H9 (cell line): ENCODE measurements at regions not wholly inside any gene's neighbourhood (a gene's known extent, or its start where the extent isn't known, plus 50 kb on each side); places are given as distances from the start of the nearest gene placed in this dataset.

Source experiments
- DNase-seq: peaks from one replicate; pipeline ENCODE4 v3.0.0-alpha.2; 2017
- H2AFZ ChIP-seq: one replicate; pipeline ENCODE4 v1.6.1; 2013; ENCODE audit warnings: mild to moderate bottlenecking, low read length, control low read depth, moderate library complexity
- H2AK5ac ChIP-seq: 2 replicates; pipeline ENCODE4 v1.6.1; 2013; ENCODE audit warnings: low read length, control low read depth, mixed read lengths; ENCODE audit not compliant: insufficient read length
- H2BK120ac ChIP-seq: one replicate; pipeline ENCODE4 v1.6.1; 2013; ENCODE audit warnings: low read depth, mild to moderate bottlenecking, low read length, control low read depth, inconsistent platforms; ENCODE audit not compliant: poor library complexity, severe bottlenecking
- H2BK12ac ChIP-seq: 2 replicates; pipeline ENCODE4 v1.6.1; 2013; ENCODE audit warnings: low read length, control low read depth, mixed read lengths, low read depth; ENCODE audit not compliant: insufficient read length
- H2BK15ac ChIP-seq: 2 replicates; pipeline ENCODE4 v1.6.1; 2013; ENCODE audit warnings: low read depth, low read length, control low read depth
- H2BK20ac ChIP-seq: one replicate; pipeline ENCODE4 v1.6.1; 2013; ENCODE audit warnings: low read depth, mild to moderate bottlenecking, low read length, control low read depth, inconsistent platforms; ENCODE audit not compliant: poor library complexity, severe bottlenecking
- H2BK5ac ChIP-seq: 2 replicates; pipeline ENCODE4 v1.6.1; 2013; ENCODE audit warnings: low read length, control low read depth, mixed read lengths; ENCODE audit not compliant: insufficient read length
- H3K14ac ChIP-seq: 2 replicates; pipeline ENCODE4 v1.6.1; 2013; ENCODE audit warnings: low read length, control low read depth; ENCODE audit not compliant: insufficient read depth
- H3K18ac ChIP-seq: 2 replicates; pipeline ENCODE4 v1.6.1; 2013; ENCODE audit warnings: low read depth, mild to moderate bottlenecking, mixed read lengths, low read length, control low read depth; ENCODE audit not compliant: insufficient read length
- H3K23ac ChIP-seq: 2 replicates; pipeline ENCODE4 v1.6.1; 2013; ENCODE audit warnings: low read length, control low read depth, mixed read lengths, low read depth; ENCODE audit not compliant: insufficient read length
- H3K23me2 ChIP-seq: 2 replicates; pipeline ENCODE4 v1.6.1; 2013; ENCODE audit warnings: low read depth, mild to moderate bottlenecking, mixed read lengths, low read length, control low read depth; ENCODE audit not compliant: insufficient read length, poor library complexity, severe bottlenecking
- H3K27ac ChIP-seq: 2 replicates; pipeline ENCODE4 v1.5.1; 2013; ENCODE audit warnings: low read length, control low read depth, mixed read lengths, low read depth; ENCODE audit not compliant: insufficient read length
- H3K27me3 ChIP-seq: 2 replicates; pipeline ENCODE4 v1.6.1; 2013; ENCODE audit warnings: low read length, control low read depth, inconsistent platforms; ENCODE audit not compliant: insufficient read depth
- H3K4ac ChIP-seq: 2 replicates; pipeline ENCODE4 v1.6.1; 2013; ENCODE audit warnings: low read depth, mild to moderate bottlenecking, control low read depth, inconsistent platforms, low read length, moderate library complexity
- H3K4me1 ChIP-seq: 2 replicates; pipeline ENCODE4 v1.6.1; 2013; ENCODE audit warnings: low read length, control low read depth, inconsistent platforms; ENCODE audit not compliant: insufficient read depth
- H3K4me2 ChIP-seq: 2 replicates; pipeline ENCODE4 v1.6.1; 2013; ENCODE audit warnings: low read length, control low read depth, mixed read lengths; ENCODE audit not compliant: insufficient read length, insufficient read depth
- H3K56ac ChIP-seq: 2 replicates; pipeline ENCODE4 v1.6.1; 2013; ENCODE audit warnings: low read depth, mild to moderate bottlenecking, mixed read lengths, low read length, control low read depth; ENCODE audit not compliant: insufficient read length
- H3K79me1 ChIP-seq: 2 replicates; pipeline ENCODE4 v1.6.1; 2013; ENCODE audit warnings: low read depth, mild to moderate bottlenecking, moderate library complexity, low read length, control low read depth, inconsistent platforms; ENCODE audit not compliant: insufficient read depth, poor library complexity, severe bottlenecking
- H3K79me2 ChIP-seq: 2 replicates; pipeline ENCODE4 v1.6.1; 2013; ENCODE audit warnings: low read length, control low read depth, inconsistent platforms; ENCODE audit not compliant: insufficient read depth
- H3K9ac ChIP-seq: 2 replicates; pipeline ENCODE4 v1.6.1; 2013; ENCODE audit warnings: low read length, control low read depth, mixed read lengths; ENCODE audit not compliant: insufficient read length; ENCODE audit errors: extremely low read depth
- H3K9me3 ChIP-seq: one replicate; pipeline ENCODE4 v1.6.1; 2013; ENCODE audit warnings: low read depth, low read length, inconsistent platforms; ENCODE audit not compliant: control insufficient read depth
- H3T11ph ChIP-seq: one replicate; pipeline ENCODE4 v1.6.1; 2013; ENCODE audit warnings: mild to moderate bottlenecking, low read length, control low read depth, inconsistent platforms
- H4K20me1 ChIP-seq: one replicate; pipeline ENCODE4 v1.6.1; 2013; ENCODE audit not compliant: control insufficient read depth, insufficient read length, insufficient read depth
- H4K5ac ChIP-seq: 2 replicates; pipeline ENCODE4 v1.6.1; 2013; ENCODE audit warnings: low read depth, mild to moderate bottlenecking, mixed read lengths, low read length, control low read depth; ENCODE audit not compliant: insufficient read length
- H4K8ac ChIP-seq: replicated peaks from 2 replicates; pipeline ENCODE4 v1.6.1; 2013; ENCODE audit warnings: low read length, control low read depth, mixed read lengths, low read depth; ENCODE audit not compliant: insufficient read length
- H4K91ac ChIP-seq: 2 replicates; pipeline ENCODE4 v1.6.1; 2013; ENCODE audit warnings: low read depth, mild to moderate bottlenecking, moderate library complexity, mixed read lengths, low read length, control low read depth; ENCODE audit not compliant: insufficient read length
- H3K27ac Mint-ChIP-seq, 3 experiments: 2 replicates in 2 of 3; 3 replicates in 1 of 3; pipeline ENCODE4 v1.8.0; 2020 to 2021; ENCODE audit warnings: mixed read lengths in 3 of 3, mild to moderate bottlenecking in 1 of 3, moderate library complexity in 1 of 3
- H3K27me3 Mint-ChIP-seq: 2 replicates; pipeline ENCODE4 v1.8.0; 2021; ENCODE audit warnings: low read depth, mild to moderate bottlenecking, moderate library complexity, mixed read lengths
- H3K36me3 Mint-ChIP-seq, 3 experiments: 2 replicates in 2 of 3; 3 replicates in 1 of 3; pipeline ENCODE4 v1.8.0; 2020 to 2021; ENCODE audit warnings: low read depth in 3 of 3, mixed read lengths in 3 of 3; ENCODE audit not compliant: insufficient read depth in 1 of 3
- H3K4me1 Mint-ChIP-seq, 2 experiments: 2 replicates each; pipeline ENCODE4 v1.8.0; 2020; ENCODE audit warnings: mixed read lengths in 2 of 2
- H3K4me3 Mint-ChIP-seq, 2 experiments: 2 replicates in 1 of 2; 3 replicates in 1 of 2; pipeline ENCODE4 v1.8.0; 2020 to 2021; ENCODE audit warnings: mild to moderate bottlenecking in 2 of 2, mixed read lengths in 2 of 2, moderate library complexity in 1 of 2
- H3K9me3 Mint-ChIP-seq, 2 experiments: 2 replicates in 1 of 2; 3 replicates in 1 of 2; pipeline ENCODE4 v1.8.0; 2020; ENCODE audit warnings: mild to moderate bottlenecking in 2 of 2, mixed read lengths in 2 of 2, moderate library complexity in 1 of 2
- CTCF ChIP-seq: fragments of 200-600 bp; sonication (generic); conservative IDR thresholded peaks from 3 replicates; pipeline ENCODE4 v1.8.0; 2021; ENCODE audit warnings: antibody characterized with exemption, mild to moderate bottlenecking
- WGBS: extraction: QIAGEN DNeasy Blood & Tissue Kit; methylation state at CpG from one replicate; pipeline ENCODE4 v1.1.7; 2013; ENCODE audit warnings: missing lambda C conversion rate, low lambda C conversion rate, mixed read lengths; ENCODE audit not compliant: insufficient read length; ENCODE audit errors: extremely low coverage; 5-methylcytosine and 5-hydroxymethylcytosine counted together

- Mint-ChIP-seq H3K4me1 (peaks cover 0 to 3% of the 10 kb centered on the region in 2 experiments; a peak in 2 of 4 replicates), H3K27ac (no peak overlapping the region), H3K4me3 (no peak overlapping the region), H3K27me3 (no peaks in the 10 kb centered on the region), H3K9me3 (no peaks in the 10 kb centered on the region), H3K36me3 (no peaks in the 10 kb centered on the region)
- H3K79me1 ChIP-seq, result no peaks in the 10 kb centered on the region
- no CpG with 5 or more reads among the region's 4 CpGs for WGBS
- H3K23me2 ChIP-seq, result no peaks in the 10 kb centered on the region
- no peak overlapping the region for H4K8ac ChIP-seq
- H2AK5ac ChIP-seq, result no peak overlapping the region
- no peaks in the 10 kb centered on the region for H4K20me1 ChIP-seq
- H3K9ac ChIP-seq, result no peak overlapping the region
- H2BK5ac ChIP-seq, result no peak overlapping the region
- no peaks in the 10 kb centered on the region for H3K79me2 ChIP-seq
- no peak overlapping the region for H2BK20ac ChIP-seq
- no peak overlapping the region for H3K4me2 ChIP-seq
- no peaks in the 10 kb centered on the region for H3K9me3 ChIP-seq
- H2BK12ac ChIP-seq, result no peak overlapping the region
- DNase-seq, result no peak
- H3K23ac ChIP-seq, result no peak overlapping the region
- no peak overlapping the region for H4K5ac ChIP-seq
- H2BK120ac ChIP-seq, result no peak overlapping the region
- H3T11ph ChIP-seq, result no peak overlapping the region
- H3K27me3 ChIP-seq, result no peaks in the 10 kb centered on the region
- no peak overlapping the region for H3K4ac ChIP-seq
- no peak overlapping the region for H4K91ac ChIP-seq
- no peak overlapping the region for H3K56ac ChIP-seq
- no peak overlapping the region for H3K18ac ChIP-seq
- TF ChIP-seq CTCF, result no peak
- H3K27ac ChIP-seq, result no peak overlapping the region
- H3K14ac ChIP-seq, result no peak overlapping the region
- no peaks in the 10 kb centered on the region for H3K4me1 ChIP-seq
- no peak overlapping the region for H2BK15ac ChIP-seq
- H2AFZ ChIP-seq, result no peak overlapping the region
These were observed 884.5 kb upstream of the GJE1 start for GRCh38 chr6:141248021-141248799.
